ENCODE measurements at regions not wholly inside any gene's neighbourhood (a gene's known extent, or its start where the extent isn't known, plus 50 kb on each side); places are given as distances from the start of the nearest gene placed in this dataset.

DNA sequence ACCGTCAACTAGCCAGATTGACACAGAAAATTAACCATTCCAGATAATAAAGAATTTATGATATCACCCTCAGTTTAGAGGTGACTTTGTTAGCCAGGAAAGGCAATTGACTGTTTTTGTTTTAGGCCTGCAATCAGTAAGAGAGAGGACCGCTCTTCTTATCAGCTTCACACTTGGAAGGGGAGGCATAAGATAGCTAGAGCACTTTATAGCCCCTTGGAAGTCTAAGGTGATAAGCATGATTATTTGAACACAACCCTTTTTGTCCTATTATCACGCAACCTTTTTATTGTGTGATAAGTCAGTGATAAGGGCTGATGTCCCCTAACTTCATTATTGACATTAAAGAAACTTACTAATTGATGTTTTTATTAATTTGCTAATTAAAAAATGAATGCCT lies 162.6 kb upstream of the CDKN2B start:
- H3K27ac Mint-ChIP-seq: peak overlapping the region; percentile 56
- no peak overlapping the region for H3K4me3 Mint-ChIP-seq
- no peak overlapping the region for H3K4me3 ChIP-seq (ENCODE audit: control extremely low read depth in 1 of 5, extremely low read depth in 1 of 5, insufficient read depth in 1 of 5, low read depth in 2 of 5, low read length in 4 of 5)
- WGBS (ENCODE audit: insufficient coverage): no CpG with 5 or more reads among the region's 3 CpGs
- H3K9ac ChIP-seq (ENCODE audit: low read length): no peak overlapping the region
- peak overlapping the region; percentile 79 to 83 for H3K27ac ChIP-seq (ENCODE audit: low read length in 2 of 2)
- H3K79me2 ChIP-seq (ENCODE audit: control insufficient read depth, insufficient read depth, low read length): no peaks in the 10 kb centered on the region
- intact Hi-C loops (cut with micrococcal nuclease): loop anchor here (1.0 to 5.0 kb wide), 3 partner anchors 11 to 69 kb away; no protein-coding TSS in a partner anchor
- H3K4me1 Mint-ChIP-seq: peaks cover 58% of the 10 kb centered on the region
- H3K27me3 Mint-ChIP-seq: no peaks in the 10 kb centered on the region
- H3K4me2 ChIP-seq (replicated peaks; ENCODE audit: low read depth, low read length, poor library complexity, severe bottlenecking): peak overlapping the region; percentile 53
- ChIA-PET CTCF (no interaction called here), POLR2A (no interaction called here)
- no peak for DNase-seq
- no peaks in the 10 kb centered on the region for H3K27me3 ChIP-seq (replicated peaks in 1 of 4; ENCODE audit: control extremely low read depth in 1 of 4, control insufficient read depth in 3 of 4, insufficient read depth in 4 of 4, low read length in 3 of 4)
- H2AFZ ChIP-seq (ENCODE audit: insufficient read depth, low read depth, low read length, poor library complexity, severe bottlenecking): peak overlapping the region; percentile 26
- H3K9me3 Mint-ChIP-seq (ENCODE audit: insufficient read depth): no peaks in the 10 kb centered on the region
- no peaks in the 10 kb centered on the region for H3K36me3 ChIP-seq (replicated peaks in 1 of 2; ENCODE audit: control extremely low read depth in 1 of 2, control insufficient read depth in 1 of 2, extremely low read depth in 1 of 2, insufficient read depth in 2 of 2, low read length in 1 of 2)
- no peaks in the 10 kb centered on the region for H3K9me3 ChIP-seq (ENCODE audit: control extremely low read depth in 1 of 3, control insufficient read depth in 2 of 3, insufficient read depth in 1 of 3, low read length in 2 of 3)
- H4K20me1 ChIP-seq (ENCODE audit: control insufficient read depth, insufficient read depth, low read length, poor library complexity, severe bottlenecking): no peaks in the 10 kb centered on the region
- TF ChIP-seq, protein P1, sequence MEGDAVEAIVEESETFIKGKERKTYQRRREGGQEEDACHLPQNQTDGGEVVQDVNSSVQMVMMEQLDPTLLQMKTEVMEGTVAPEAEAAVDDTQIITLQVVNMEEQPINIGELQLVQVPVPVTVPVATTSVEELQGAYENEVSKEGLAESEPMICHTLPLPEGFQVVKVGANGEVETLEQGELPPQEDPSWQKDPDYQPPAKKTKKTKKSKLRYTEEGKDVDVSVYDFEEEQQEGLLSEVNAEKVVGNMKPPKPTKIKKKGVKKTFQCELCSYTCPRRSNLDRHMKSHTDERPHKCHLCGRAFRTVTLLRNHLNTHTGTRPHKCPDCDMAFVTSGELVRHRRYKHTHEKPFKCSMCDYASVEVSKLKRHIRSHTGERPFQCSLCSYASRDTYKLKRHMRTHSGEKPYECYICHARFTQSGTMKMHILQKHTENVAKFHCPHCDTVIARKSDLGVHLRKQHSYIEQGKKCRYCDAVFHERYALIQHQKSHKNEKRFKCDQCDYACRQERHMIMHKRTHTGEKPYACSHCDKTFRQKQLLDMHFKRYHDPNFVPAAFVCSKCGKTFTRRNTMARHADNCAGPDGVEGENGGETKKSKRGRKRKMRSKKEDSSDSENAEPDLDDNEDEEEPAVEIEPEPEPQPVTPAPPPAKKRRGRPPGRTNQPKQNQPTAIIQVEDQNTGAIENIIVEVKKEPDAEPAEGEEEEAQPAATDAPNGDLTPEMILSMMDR (IDR thresholded peaks at IDR 0.05): no peak
- no peak for TF ChIP-seq EZH2 (IDR thresholded peaks at IDR 0.05; ENCODE audit: borderline replicate concordance, insufficient read depth, low read depth, low read length, poor library complexity, severe bottlenecking)
- H3K4me1 ChIP-seq (ENCODE audit: control insufficient read depth in 2 of 2, insufficient read depth in 2 of 2, low read length in 2 of 2): peaks cover 41 to 50% of the 10 kb centered on the region in 2 donors
- ATAC-seq (ENCODE audit: low read depth): no peak

DNA sequence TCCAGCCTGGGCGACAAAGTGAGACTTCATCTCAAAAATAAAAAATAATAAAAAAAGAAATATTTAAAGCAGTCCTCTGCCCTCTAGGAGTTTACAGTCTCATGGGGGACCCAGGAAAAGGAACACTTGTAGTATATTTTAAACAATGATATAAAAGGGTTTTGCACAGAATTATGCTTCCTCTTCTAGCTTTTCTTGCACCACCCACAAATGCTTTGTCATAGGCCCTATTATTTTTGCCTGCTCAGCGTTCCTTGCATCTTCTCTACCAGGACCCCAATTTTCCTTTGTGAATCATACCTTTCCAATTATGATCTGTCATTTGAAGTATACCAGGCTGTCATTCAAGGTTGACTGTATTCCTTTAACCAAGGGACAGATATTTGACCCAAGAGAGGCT lies 164.8 kb upstream of the CDKN2B start:
- H3K4me1 ChIP-seq (ENCODE audit: control insufficient read depth in 2 of 2, insufficient read depth in 2 of 2, low read length in 2 of 2): peaks cover 41 to 50% of the 10 kb centered on the region in 2 donors
- no peak overlapping the region for H3K4me3 ChIP-seq (ENCODE audit: control extremely low read depth in 1 of 5, extremely low read depth in 1 of 5, insufficient read depth in 1 of 5, low read depth in 2 of 5, low read length in 4 of 5)
- H4K20me1 ChIP-seq (ENCODE audit: control insufficient read depth, insufficient read depth, low read length, poor library complexity, severe bottlenecking): no peaks in the 10 kb centered on the region
- no peak overlapping the region for H2AFZ ChIP-seq (ENCODE audit: insufficient read depth, low read depth, low read length, poor library complexity, severe bottlenecking)
- ATAC-seq (ENCODE audit: low read depth): no peak
- Mint-ChIP-seq H3K4me3 (no peak overlapping the region), H3K27ac (no peak overlapping the region), H3K9me3 (ENCODE audit: insufficient read depth) (peaks cover 4% of the 10 kb centered on the region), H3K4me1 (peaks cover 56% of the 10 kb centered on the region), H3K27me3 (no peaks in the 10 kb centered on the region)
- CTCF ChIA-PET: no interaction called here
- H3K9me3 ChIP-seq (ENCODE audit: control extremely low read depth in 1 of 3, control insufficient read depth in 2 of 3, insufficient read depth in 1 of 3, low read length in 2 of 3): peaks cover 0 to 8% (median 0%) of the 10 kb centered on the region in 3 donors
- H3K27me3 ChIP-seq (replicated peaks in 1 of 4; ENCODE audit: control extremely low read depth in 1 of 4, control insufficient read depth in 3 of 4, insufficient read depth in 4 of 4, low read length in 3 of 4): no peaks in the 10 kb centered on the region
- H3K9ac ChIP-seq (ENCODE audit: low read length): no peak overlapping the region
- WGBS (ENCODE audit: insufficient coverage): 100% methylated on average over 1 of the region's 2 CpGs
- DNase-seq: no peak
- H3K36me3 ChIP-seq (replicated peaks in 1 of 2; ENCODE audit: control extremely low read depth in 1 of 2, control insufficient read depth in 1 of 2, extremely low read depth in 1 of 2, insufficient read depth in 2 of 2, low read length in 1 of 2): no peaks in the 10 kb centered on the region
- intact Hi-C loops (cut with micrococcal nuclease): loop anchor here (5.0 kb wide), 1 partner anchor 33 kb away; no protein-coding TSS in a partner anchor
- H3K79me2 ChIP-seq (ENCODE audit: control insufficient read depth, insufficient read depth, low read length): no peaks in the 10 kb centered on the region
- POLR2A ChIA-PET: no interaction called here
- no peak overlapping the region for H3K27ac ChIP-seq (ENCODE audit: low read length in 2 of 2)
- no peak overlapping the region for H3K4me2 ChIP-seq (replicated peaks; ENCODE audit: low read depth, low read length, poor library complexity, severe bottlenecking)
- TF ChIP-seq, protein P1 (IDR thresholded peaks at IDR 0.05): no peak
- no peak for TF ChIP-seq EZH2 (IDR thresholded peaks at IDR 0.05; ENCODE audit: borderline replicate concordance, insufficient read depth, low read depth, low read length, poor library complexity, severe bottlenecking)
